NCI-H526 treated with DMSO at 0.1 percent for 48 hours (cell line): ENCODE measurements at regions not wholly inside any gene's neighbourhood (a gene's known extent, or its start where the extent isn't known, plus 50 kb on each side); places are given as distances from the start of the nearest gene placed in this dataset.
A peak's percentile ranks its signal among the peaks of the same experiment; 100 is the strongest.

Experiments
- DNase-seq: peaks from one replicate; lab custom pipeline; 2025; lab: John Stamatoyannopoulos, UW

GRCh38 chr1:116819081-116819480, 64.9 kb downstream of the CD2 start:
- DNase-seq: no peak

- DNase-seq: no peak
Measured at GRCh38 chr1:116820369-116820768, 66.1 kb downstream of the CD2 start.

- no peak for DNase-seq
Measured at GRCh38 chr1:116821763-116822162, 67.5 kb downstream of the CD2 start.

DNA sequence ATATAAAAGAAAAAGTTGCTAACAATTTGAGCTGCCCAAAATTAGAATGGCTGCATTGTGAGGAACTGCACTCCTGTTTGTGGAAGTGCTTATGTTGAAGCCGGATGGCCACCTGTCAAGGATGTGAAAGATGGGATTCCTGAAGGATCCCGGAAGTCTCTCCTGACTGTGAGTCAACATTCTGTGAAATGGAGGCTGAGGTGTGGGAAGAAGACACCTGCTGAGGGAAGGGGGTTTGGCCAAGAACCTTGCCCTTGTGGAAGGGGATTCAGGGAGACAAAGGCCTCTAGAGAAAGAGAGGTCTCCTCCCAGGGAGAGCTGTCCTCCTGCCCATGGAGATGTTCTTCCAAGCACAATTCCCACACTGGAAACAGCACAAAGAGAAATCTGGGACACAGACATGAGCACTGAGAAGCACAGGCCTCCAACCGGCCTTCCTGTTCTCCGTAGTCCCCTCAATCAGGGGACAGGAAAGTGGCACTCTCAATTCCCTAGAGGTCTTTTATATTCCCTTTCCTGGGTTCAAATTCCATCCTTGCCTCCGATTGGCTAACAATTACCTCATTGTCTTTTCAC, 70.5 kb downstream of the CD2 start:
- DNase-seq: no peak

GRCh38 chr1:116825207-116825719, 71.0 kb downstream of the CD2 start:
- DNase-seq: no peak

GRCh38 chr1:116825720-116826438, 71.6 kb downstream of the CD2 start:
- no peak for DNase-seq

- no peak for DNase-seq
Measured at GRCh38 chr1:116826818-116827606, 72.8 kb downstream of the CD2 start.

DNA sequence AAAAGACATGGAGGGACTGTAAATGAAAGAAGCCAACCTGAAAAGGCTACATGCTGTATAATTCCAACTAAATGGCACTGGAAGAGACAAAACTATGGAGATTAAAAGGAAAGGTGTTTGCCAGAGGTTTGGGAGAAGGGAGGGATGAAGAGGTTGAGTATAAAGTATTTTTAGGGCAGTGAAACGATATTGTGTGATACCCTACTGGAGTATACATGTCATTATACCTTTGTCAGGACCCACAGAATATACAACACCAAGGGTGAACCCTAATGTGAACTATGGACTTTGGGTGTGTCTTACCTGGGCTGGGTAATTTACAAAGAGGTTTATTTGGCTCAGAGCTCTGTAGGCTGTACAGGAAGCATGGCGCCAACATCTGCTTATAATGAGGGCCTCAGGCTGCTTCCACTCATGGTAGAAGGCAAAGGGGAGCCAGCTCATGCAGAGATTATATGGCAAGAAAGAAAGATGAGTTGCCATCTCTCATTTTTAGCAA, 73.4 kb downstream of the CD2 start:
- DNase-seq: no peak

- peak; percentile 66 for DNase-seq
Measured at GRCh38 chr1:116832308-116832931, 77.3 kb upstream of the PTGFRN start.

GRCh38 chr1:116832932-116833578, 76.7 kb upstream of the PTGFRN start:
- DNase-seq: peak; percentile 39

DNA sequence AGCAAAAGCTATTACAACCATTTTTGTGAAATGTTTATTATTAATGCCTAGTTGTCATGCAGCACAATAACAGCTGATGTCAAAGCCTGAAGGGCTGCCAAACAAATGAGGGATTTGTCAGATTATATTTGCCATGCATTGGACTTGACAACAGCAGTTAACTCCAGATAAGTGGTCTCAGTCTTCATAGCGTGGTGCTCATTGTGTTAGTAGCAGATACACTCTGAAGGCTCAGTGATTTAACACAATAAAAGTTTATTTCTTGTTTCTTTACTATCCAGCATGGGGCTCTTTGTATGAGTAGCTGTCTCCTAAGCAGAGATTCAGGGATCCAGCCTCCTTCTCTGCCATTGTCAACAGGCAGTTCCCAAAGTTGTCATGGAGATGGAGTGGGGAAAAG, 76.0 kb upstream of the PTGFRN start:
- DNase-seq: no peak

GRCh38 chr1:116834595-116834994, 75.1 kb upstream of the PTGFRN start:
- no peak for DNase-seq

DNA sequence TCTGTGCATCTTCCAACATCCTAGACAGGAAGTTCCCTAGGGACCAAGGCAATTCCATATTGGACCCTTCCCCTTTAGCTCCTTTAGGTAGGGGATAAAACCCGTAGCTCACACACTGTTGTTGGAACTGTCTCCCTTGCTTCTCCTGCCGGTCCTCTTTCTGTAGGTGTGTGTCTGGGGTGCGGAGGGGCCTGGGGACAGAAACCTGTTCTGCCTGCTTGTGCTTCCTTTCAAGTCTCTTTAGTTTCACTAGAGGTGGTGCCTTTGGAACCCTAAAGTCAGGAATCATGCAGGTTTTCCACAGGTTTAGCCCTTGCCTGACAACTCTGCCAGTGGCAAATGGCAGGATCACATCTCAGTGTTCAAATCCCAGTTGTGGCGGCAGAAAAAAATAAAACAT, 74.6 kb upstream of the PTGFRN start:
- no peak for DNase-seq

- no peak for DNase-seq
Measured at GRCh38 chr1:116836099-116836498, 73.6 kb upstream of the PTGFRN start.

DNA sequence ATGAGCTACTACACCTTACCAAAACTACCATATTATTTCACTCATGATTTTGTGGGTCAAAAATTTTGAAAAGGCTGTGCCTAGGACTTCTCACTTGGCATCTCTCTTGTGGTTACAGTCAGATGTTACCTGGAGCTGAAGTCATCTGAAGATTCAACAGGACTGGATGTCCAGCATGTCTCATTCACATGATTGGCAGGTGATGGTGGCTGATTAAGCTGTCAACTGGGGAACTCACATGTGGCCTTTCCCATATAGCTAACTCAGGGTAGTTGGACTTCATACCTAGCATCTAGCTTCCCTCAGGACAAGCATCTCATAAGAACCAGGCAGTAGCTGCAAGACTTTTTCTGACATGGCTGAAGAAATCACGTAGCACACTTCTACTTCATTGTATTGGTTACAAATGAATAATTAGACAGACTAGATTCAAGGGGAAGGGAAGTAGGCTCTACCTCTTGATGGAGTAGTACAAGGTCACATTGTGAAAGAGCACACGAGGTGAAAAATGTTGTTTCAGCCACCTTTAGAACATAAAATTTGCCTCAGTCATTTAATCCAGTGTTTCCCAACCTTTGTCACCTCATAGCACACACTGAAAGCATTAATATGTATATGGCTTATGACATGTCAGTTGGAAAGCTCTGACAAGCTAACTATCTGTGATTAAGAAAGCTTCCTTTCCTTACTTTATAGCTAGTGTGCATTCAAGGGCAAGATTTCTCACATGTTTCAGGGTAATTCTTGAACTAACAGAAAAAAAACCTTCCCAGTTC, 68.0 kb upstream of the PTGFRN start:
- DNase-seq: no peak

- DNase-seq: no peak
Measured at GRCh38 chr1:116842654-116843053, 67.1 kb upstream of the PTGFRN start.

- DNase-seq: no peak
Measured at GRCh38 chr1:116844775-116845174, 64.9 kb upstream of the PTGFRN start.

GRCh38 chr1:116847190-116847589, 62.5 kb upstream of the PTGFRN start:
- DNase-seq: no peak

GRCh38 chr1:116847688-116848531, 61.8 kb upstream of the PTGFRN start:
- DNase-seq: no peak

DNA sequence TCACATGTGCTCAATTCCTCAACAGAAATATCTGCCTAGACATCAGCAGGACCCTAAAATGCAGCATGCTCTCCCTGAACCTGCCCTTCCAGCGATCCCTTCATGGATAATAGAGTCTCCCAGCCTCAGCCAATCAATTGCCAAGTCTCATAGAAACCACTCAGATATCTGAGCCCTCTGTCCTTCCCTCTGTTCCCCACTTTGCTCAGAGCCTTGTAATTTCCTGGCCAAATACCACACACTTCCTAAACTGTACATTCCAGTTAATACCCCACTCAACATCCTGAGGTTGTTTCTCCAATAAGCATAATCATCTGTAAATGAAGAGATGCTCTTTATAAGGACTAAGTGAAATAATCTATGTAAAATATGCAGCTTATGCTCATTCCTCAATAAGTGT, 59.3 kb upstream of the PTGFRN start:
- no peak for DNase-seq
